Neural crest cell (in vitro differentiated cells): ENCODE measurements at regions not wholly inside any gene's neighbourhood (a gene's known extent, or its start where the extent isn't known, plus 50 kb on each side); places are given as distances from the start of the nearest gene placed in this dataset.

Source experiments
- DNase-seq: peaks from one replicate; pipeline ENCODE4 v3.0.0; 2021; ENCODE audit warnings: low read depth, mixed read lengths, low spot score
- H3K27ac Mint-ChIP-seq: one replicate; pipeline ENCODE4 v1.8.0; 2021; ENCODE audit warnings: mild to moderate bottlenecking, mixed read lengths; ENCODE audit not compliant: unreplicated experiment
- H3K27me3 Mint-ChIP-seq: 2 replicates; pipeline ENCODE4 v1.8.0; 2021; ENCODE audit warnings: low read depth, mild to moderate bottlenecking, mixed read lengths
- H3K36me3 Mint-ChIP-seq: 2 replicates; pipeline ENCODE4 v1.8.0; 2021; ENCODE audit warnings: low read depth, mild to moderate bottlenecking, mixed read lengths
- H3K4me1 Mint-ChIP-seq: 2 replicates; pipeline ENCODE4 v1.8.0; 2021; ENCODE audit warnings: mixed read lengths
- H3K4me3 Mint-ChIP-seq: one replicate; pipeline ENCODE4 v1.8.0; 2021; ENCODE audit warnings: mild to moderate bottlenecking, mixed read lengths
- H3K9me3 Mint-ChIP-seq: 2 replicates; pipeline ENCODE4 v1.8.0; 2021; ENCODE audit warnings: mixed read lengths
- CTCF ChIP-seq: fragments of 200-600 bp; sonication (generic); conservative IDR thresholded peaks from 2 replicates; pipeline ENCODE4 v1.5.0; 2021; ENCODE audit warnings: antibody characterized with exemption, mild to moderate bottlenecking

- Mint-ChIP-seq H3K4me1 (no peaks in the 10 kb centered on the region), H3K27ac (no peak overlapping the region), H3K4me3 (no peak overlapping the region), H3K36me3 (no peaks in the 10 kb centered on the region), H3K27me3 (no peaks in the 10 kb centered on the region), H3K9me3 (peaks cover 9% of the 10 kb centered on the region)
- no peak for DNase-seq
- no peak for TF ChIP-seq CTCF
Observed at GRCh38 chr5:61907995-61908394, 398.0 kb upstream of the KIF2A start.

- no peak for DNase-seq
- Mint-ChIP-seq H3K4me3 (no peak overlapping the region), H3K27me3 (no peaks in the 10 kb centered on the region), H3K36me3 (no peaks in the 10 kb centered on the region), H3K4me1 (no peaks in the 10 kb centered on the region), H3K27ac (no peak overlapping the region), H3K9me3 (peaks cover 13% of the 10 kb centered on the region)
- no peak for TF ChIP-seq CTCF
Observed at GRCh38 chr5:61910771-61911170, 395.2 kb upstream of the KIF2A start.

GRCh38 chr5:61912559-61912958, 393.4 kb upstream of the KIF2A start:
- Mint-ChIP-seq H3K27ac (no peak overlapping the region), H3K27me3 (no peaks in the 10 kb centered on the region), H3K4me1 (no peaks in the 10 kb centered on the region), H3K36me3 (no peaks in the 10 kb centered on the region), H3K4me3 (no peak overlapping the region), H3K9me3 (peaks cover 13% of the 10 kb centered on the region)
- DNase-seq = no peak
- TF ChIP-seq CTCF = no peak

GRCh38 chr5:61915646-61916045, 390.4 kb upstream of the KIF2A start:
- H3K4me1 Mint-ChIP-seq = no peaks in the 10 kb centered on the region
- no peak for TF ChIP-seq CTCF
- peaks cover 10% of the 10 kb centered on the region for H3K9me3 Mint-ChIP-seq
- H3K27ac Mint-ChIP-seq = no peak overlapping the region
- no peak overlapping the region for H3K4me3 Mint-ChIP-seq
- no peak for DNase-seq
- no peaks in the 10 kb centered on the region for H3K36me3 Mint-ChIP-seq
- H3K27me3 Mint-ChIP-seq = no peaks in the 10 kb centered on the region

- H3K4me3 Mint-ChIP-seq = no peak overlapping the region
- no peaks in the 10 kb centered on the region for H3K36me3 Mint-ChIP-seq
- DNase-seq = no peak
- H3K27ac Mint-ChIP-seq = no peak overlapping the region
- H3K27me3 Mint-ChIP-seq = no peaks in the 10 kb centered on the region
- peaks cover 8% of the 10 kb centered on the region for H3K9me3 Mint-ChIP-seq
- H3K4me1 Mint-ChIP-seq = no peaks in the 10 kb centered on the region
- TF ChIP-seq CTCF = no peak
Observed at GRCh38 chr5:61916621-61917620, 389.1 kb upstream of the KIF2A start.
